ENCODE measurements at regions not wholly inside any gene's neighbourhood (a gene's known extent, or its start where the extent isn't known, plus 50 kb on each side); places are given as distances from the start of the nearest gene placed in this dataset.

GRCh38 chr2:126748188-126748760, 92.3 kb downstream of the GYPC start:
- Mint-ChIP-seq H3K4me1 (ENCODE audit: low read depth) (no peaks in the 10 kb centered on the region), H3K36me3 (ENCODE audit: insufficient read depth) (no peaks in the 10 kb centered on the region), H3K27ac (no peak overlapping the region), H3K4me3 (ENCODE audit: low read depth) (no peak overlapping the region), H3K9me3 (ENCODE audit: low read depth) (no peaks in the 10 kb centered on the region), H3K27me3 (peaks cover 6% of the 10 kb centered on the region)
- no peak for DNase-seq (ENCODE audit: low spot score, unreplicated experiment)
- no peak for TF ChIP-seq CTCF (IDR thresholded peaks at IDR 0.05; ENCODE audit: unreplicated experiment)

GRCh38 chr2:126748929-126749518, 93.1 kb downstream of the GYPC start:
- no peak for TF ChIP-seq CTCF (IDR thresholded peaks at IDR 0.05; ENCODE audit: unreplicated experiment)
- Mint-ChIP-seq H3K4me1 (ENCODE audit: low read depth) (no peaks in the 10 kb centered on the region), H3K4me3 (ENCODE audit: low read depth) (no peak overlapping the region), H3K27ac (no peak overlapping the region), H3K9me3 (ENCODE audit: low read depth) (no peaks in the 10 kb centered on the region), H3K36me3 (ENCODE audit: insufficient read depth) (no peaks in the 10 kb centered on the region), H3K27me3 (peaks cover 6% of the 10 kb centered on the region)
- no peak for DNase-seq (ENCODE audit: low spot score, unreplicated experiment)

GRCh38 chr2:126749537-126749936, 93.6 kb downstream of the GYPC start:
- H3K9me3 Mint-ChIP-seq (ENCODE audit: low read depth), result no peaks in the 10 kb centered on the region
- DNase-seq (ENCODE audit: low spot score, unreplicated experiment), result no peak
- no peaks in the 10 kb centered on the region for H3K36me3 Mint-ChIP-seq (ENCODE audit: insufficient read depth)

GRCh38 chr2:126750506-126750905, 94.5 kb downstream of the GYPC start:
- Mint-ChIP-seq H3K27me3 (peaks cover 6% of the 10 kb centered on the region), H3K27ac (no peak overlapping the region), H3K4me1 (ENCODE audit: low read depth) (no peaks in the 10 kb centered on the region), H3K4me3 (ENCODE audit: low read depth) (no peak overlapping the region), H3K9me3 (ENCODE audit: low read depth) (no peaks in the 10 kb centered on the region), H3K36me3 (ENCODE audit: insufficient read depth) (no peaks in the 10 kb centered on the region)
- DNase-seq (ENCODE audit: low spot score, unreplicated experiment), result no peak
- TF ChIP-seq CTCF (IDR thresholded peaks at IDR 0.05; ENCODE audit: unreplicated experiment), result no peak

More at GRCh38 chr2:126749537-126749936, 93.6 kb downstream of the GYPC start:
- Mint-ChIP-seq H3K27me3 (peaks cover 6% of the 10 kb centered on the region), H3K27ac (no peak overlapping the region), H3K4me3 (ENCODE audit: low read depth) (no peak overlapping the region), H3K4me1 (ENCODE audit: low read depth) (no peaks in the 10 kb centered on the region)
- peak; percentile 16 for TF ChIP-seq CTCF (IDR thresholded peaks at IDR 0.05; ENCODE audit: unreplicated experiment)

GRCh38 chr2:126751477-126751876, 95.5 kb downstream of the GYPC start:
- TF ChIP-seq CTCF (IDR thresholded peaks at IDR 0.05; ENCODE audit: unreplicated experiment), result no peak
- H3K36me3 Mint-ChIP-seq (ENCODE audit: insufficient read depth), result no peaks in the 10 kb centered on the region
- H3K27me3 Mint-ChIP-seq, result peaks cover 10% of the 10 kb centered on the region
- no peak overlapping the region for H3K27ac Mint-ChIP-seq
- no peak for DNase-seq (ENCODE audit: low spot score, unreplicated experiment)
- H3K4me1 Mint-ChIP-seq (ENCODE audit: low read depth), result no peaks in the 10 kb centered on the region
- H3K4me3 Mint-ChIP-seq (ENCODE audit: low read depth), result no peak overlapping the region
- no peaks in the 10 kb centered on the region for H3K9me3 Mint-ChIP-seq (ENCODE audit: low read depth)

All from progenitor cell of endocrine pancreas (in vitro differentiated cells).